Natural killer cell (primary cell): ENCODE measurements at regions not wholly inside any gene's neighbourhood (a gene's known extent, or its start where the extent isn't known, plus 50 kb on each side); places are given as distances from the start of the nearest gene placed in this dataset.

Experiments used
- ATAC-seq, 3 donors: fragments of 150-1000 bp in 2 of 3; fragments of 200-7000 bp in 1 of 3; cut with Tn5 transposase; 1 replicate in 1 of 3; 2 replicates in 2 of 3; pipeline ENCODE4 v1.10.0; 2021; ENCODE audit warnings: mild to moderate bottlenecking in 2 of 3, moderate library complexity in 2 of 3
- DNase-seq, 2 donors: peaks; one replicate each; pipeline versions ENCODE4 v3.0.0 to v3.0.0-alpha.2; 2013 to 2021; ENCODE audit warnings: mixed read lengths in 1 of 2
- H3K27ac ChIP-seq: one replicate; pipeline ENCODE4 v1.5.1; 2013; ENCODE audit warnings: mild to moderate bottlenecking, low read length
- H3K27me3 ChIP-seq: one replicate; pipeline ENCODE4 v1.6.1; 2013; ENCODE audit warnings: low read length; ENCODE audit not compliant: control insufficient read depth, insufficient read depth
- H3K36me3 ChIP-seq: one replicate; pipeline ENCODE4 v1.6.1; 2013; ENCODE audit warnings: low read length; ENCODE audit not compliant: control insufficient read depth, insufficient read depth
- H3K4me1 ChIP-seq: one replicate; pipeline ENCODE4 v1.6.1; 2013; ENCODE audit warnings: low read length; ENCODE audit not compliant: control insufficient read depth, insufficient read depth
- H3K4me3 ChIP-seq: one replicate; pipeline ENCODE4 v1.5.1; 2013; ENCODE audit warnings: low read length
- H3K9me3 ChIP-seq: one replicate; pipeline ENCODE4 v1.6.1; 2013; ENCODE audit warnings: low read length; ENCODE audit not compliant: control insufficient read depth, insufficient read depth
- H3K27ac Mint-ChIP-seq, 2 donors: one replicate each; pipeline ENCODE4 v1.8.0; 2022; ENCODE audit warnings: mild to moderate bottlenecking in 2 of 2, mixed read lengths in 2 of 2, moderate library complexity in 1 of 2
- H3K27me3 Mint-ChIP-seq, 2 donors: one replicate each; pipeline ENCODE4 v1.8.0; 2022; ENCODE audit warnings: low read depth in 2 of 2, mixed read lengths in 2 of 2
- H3K36me3 Mint-ChIP-seq: one replicate; pipeline ENCODE4 v1.8.0; 2022; ENCODE audit warnings: mixed read lengths
- H3K4me1 Mint-ChIP-seq, 2 donors: one replicate each; pipeline ENCODE4 v1.8.0; 2022; ENCODE audit warnings: mixed read lengths in 2 of 2
- H3K4me3 Mint-ChIP-seq: one replicate; pipeline ENCODE4 v1.8.0; 2022; ENCODE audit warnings: mild to moderate bottlenecking, moderate library complexity, mixed read lengths
- H3K9me3 Mint-ChIP-seq, 2 donors: one replicate each; pipeline ENCODE4 v1.8.0; 2022; ENCODE audit warnings: mixed read lengths in 2 of 2
- CTCF ChIP-seq: fragments of 200-600 bp; IDR thresholded peaks from one replicate; pipeline ENCODE4 v1.8.0; 2022; ENCODE audit warnings: antibody characterized with exemption
- WGBS: methylation state at CpG from one replicate; pipeline ENCODE4 v1.1.7; 2013; ENCODE audit warnings: missing lambda C conversion rate; ENCODE audit not compliant: insufficient coverage; 5-methylcytosine and 5-hydroxymethylcytosine counted together
- intact Hi-C: fragments of 100-400 bp; cut with micrococcal nuclease; formaldehyde crosslinking; loops from one replicate; pipeline ENCODE4 v1.14.2; 2022

DNA sequence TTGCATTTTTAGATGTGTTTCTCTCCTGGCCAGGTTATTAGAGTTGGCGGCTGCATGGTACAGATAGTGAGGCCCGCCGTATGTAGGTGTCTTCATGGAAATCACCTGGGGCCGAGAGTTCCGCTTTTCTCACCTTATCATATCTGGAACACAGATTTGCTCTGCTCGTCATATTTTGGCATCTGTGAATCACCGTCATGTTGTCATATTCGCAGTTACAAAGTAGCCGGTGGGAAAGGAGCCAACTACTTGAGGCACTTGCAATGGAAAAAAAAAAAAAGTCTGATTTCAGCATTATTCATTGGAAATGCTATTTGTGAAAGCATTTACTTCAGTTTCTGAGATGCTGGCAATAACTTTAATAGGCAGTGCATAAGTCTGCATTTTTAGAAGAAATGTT is 1715.2 kb upstream of the TENM3 start:
- H3K4me3 Mint-ChIP-seq = no peak overlapping the region
- no peaks in the 10 kb centered on the region for H3K27me3 Mint-ChIP-seq
- H3K27ac Mint-ChIP-seq = no peak overlapping the region
- no peak overlapping the region for H3K27ac ChIP-seq
- intact Hi-C loops = no loop called here
- H3K4me1 ChIP-seq = no peaks in the 10 kb centered on the region
- H3K4me3 ChIP-seq = no peak overlapping the region
- H3K9me3 Mint-ChIP-seq = peaks cover 15% of the 10 kb centered on the region in 2 donors
- WGBS = 94% methylated on average over 9 of the region's 9 CpGs
- no peaks in the 10 kb centered on the region for H3K27me3 ChIP-seq
- peaks cover 10% of the 10 kb centered on the region for H3K36me3 Mint-ChIP-seq
- ATAC-seq (no peak), DNase-seq (no peak)
- no peaks in the 10 kb centered on the region for H3K9me3 ChIP-seq
- no peaks in the 10 kb centered on the region for H3K36me3 ChIP-seq
- H3K4me1 Mint-ChIP-seq = no peaks in the 10 kb centered on the region
- TF ChIP-seq CTCF = no peak

DNA sequence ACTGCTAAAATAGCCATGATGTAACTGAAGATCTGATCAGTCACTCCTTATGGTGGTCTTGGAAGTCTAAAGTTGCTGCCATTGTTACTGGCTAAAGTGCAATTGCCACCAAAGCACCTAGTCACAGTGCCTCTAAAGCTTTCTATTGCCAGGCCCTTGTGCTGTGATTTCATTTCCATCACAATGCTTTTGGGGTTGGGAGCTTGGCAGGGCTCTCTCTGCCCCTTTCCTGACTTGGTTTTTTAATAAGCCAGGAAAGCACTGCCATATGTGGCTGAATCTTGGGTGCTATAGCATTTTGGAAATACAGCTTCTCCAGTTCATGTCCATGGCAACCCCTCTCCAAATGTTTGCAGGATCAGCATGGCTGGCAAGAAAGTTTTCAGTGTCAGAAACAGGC is 1712.4 kb upstream of the TENM3 start:
- no peaks in the 10 kb centered on the region for H3K27me3 Mint-ChIP-seq
- intact Hi-C loops = no loop called here
- Histone ChIP-seq H3K36me3 (no peaks in the 10 kb centered on the region), H3K9me3 (no peaks in the 10 kb centered on the region), H3K4me1 (no peaks in the 10 kb centered on the region), H3K4me3 (no peak overlapping the region), H3K27me3 (no peaks in the 10 kb centered on the region), H3K27ac (no peak overlapping the region)
- DNase-seq (no peak), ATAC-seq (no peak)
- peaks cover 10% of the 10 kb centered on the region for H3K36me3 Mint-ChIP-seq
- peaks cover 11 to 17% of the 10 kb centered on the region in 2 donors for H3K9me3 Mint-ChIP-seq
- no peak for TF ChIP-seq CTCF
- no peak overlapping the region for H3K27ac Mint-ChIP-seq
- no peak overlapping the region for H3K4me3 Mint-ChIP-seq
- no peaks in the 10 kb centered on the region for H3K4me1 Mint-ChIP-seq

DNA sequence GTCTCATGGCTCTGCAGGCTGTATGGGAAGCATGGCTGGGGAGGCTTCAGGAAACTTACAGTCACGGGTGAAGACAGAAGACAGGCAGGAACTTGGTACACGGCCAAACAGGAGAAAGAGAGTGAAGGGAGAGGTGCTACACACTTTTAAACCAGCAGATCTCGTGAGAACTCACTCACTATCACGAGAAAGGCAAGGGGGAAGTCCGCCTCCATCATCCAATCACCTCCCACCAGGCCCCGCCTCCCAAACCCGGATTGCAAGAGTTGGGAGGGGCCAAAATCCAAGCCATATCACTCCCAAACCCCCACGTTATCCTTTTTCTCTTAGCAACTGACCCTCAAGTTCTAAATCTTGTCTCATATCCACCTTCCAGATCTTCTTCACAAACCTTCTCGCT is 1710.5 kb upstream of the TENM3 start:
- TF ChIP-seq CTCF = no peak
- peaks cover 10% of the 10 kb centered on the region for H3K36me3 Mint-ChIP-seq
- ATAC-seq = no peak
- no peak overlapping the region for H3K4me3 Mint-ChIP-seq
- no peaks in the 10 kb centered on the region for H3K4me1 Mint-ChIP-seq
- H3K27me3 ChIP-seq = no peaks in the 10 kb centered on the region
- H3K36me3 ChIP-seq = no peaks in the 10 kb centered on the region
- no peak for DNase-seq
- intact Hi-C loops = no loop called here
- H3K9me3 Mint-ChIP-seq = peaks cover 9 to 25% of the 10 kb centered on the region in 2 donors
- 71% methylated on average over 9 of the region's 9 CpGs for WGBS
- no peaks in the 10 kb centered on the region for H3K27me3 Mint-ChIP-seq
- no peaks in the 10 kb centered on the region for H3K9me3 ChIP-seq
- H3K4me3 ChIP-seq = no peak overlapping the region
- H3K27ac ChIP-seq = no peak overlapping the region
- no peak overlapping the region for H3K27ac Mint-ChIP-seq
- no peaks in the 10 kb centered on the region for H3K4me1 ChIP-seq

- H3K4me3 ChIP-seq = no peak overlapping the region
- H3K27me3 ChIP-seq = no peaks in the 10 kb centered on the region
- H3K27me3 Mint-ChIP-seq = no peaks in the 10 kb centered on the region
- DNase-seq (no peak), ATAC-seq (no peak)
- no peaks in the 10 kb centered on the region for H3K4me1 ChIP-seq
- H3K36me3 Mint-ChIP-seq = no peaks in the 10 kb centered on the region
- H3K36me3 ChIP-seq = no peaks in the 10 kb centered on the region
- no peak overlapping the region for H3K27ac Mint-ChIP-seq
- H3K4me1 Mint-ChIP-seq = no peaks in the 10 kb centered on the region
- no peaks in the 10 kb centered on the region for H3K9me3 ChIP-seq
- 73% methylated on average over 7 of the region's 8 CpGs for WGBS
- no peak for TF ChIP-seq CTCF
- no peak overlapping the region for H3K4me3 Mint-ChIP-seq
- H3K9me3 Mint-ChIP-seq = peaks cover 4 to 19% of the 10 kb centered on the region in 2 donors
- no peak overlapping the region for H3K27ac ChIP-seq
- intact Hi-C loops = no loop called here
These were observed 1704.7 kb upstream of the TENM3 start for GRCh38 chr4:180538384-180539057.
